Superior temporal gyrus (tissue), 1 donor: ENCODE measurements at regions not wholly inside any gene's neighbourhood (a gene's known extent, or its start where the extent isn't known, plus 50 kb on each side); places are given as distances from the start of the nearest gene placed in this dataset.

Experiments
- DNase-seq: peaks from one replicate; pipeline ENCODE4 v3.0.0-alpha.2; 2016; ENCODE audit errors: extremely low spot score

DNA sequence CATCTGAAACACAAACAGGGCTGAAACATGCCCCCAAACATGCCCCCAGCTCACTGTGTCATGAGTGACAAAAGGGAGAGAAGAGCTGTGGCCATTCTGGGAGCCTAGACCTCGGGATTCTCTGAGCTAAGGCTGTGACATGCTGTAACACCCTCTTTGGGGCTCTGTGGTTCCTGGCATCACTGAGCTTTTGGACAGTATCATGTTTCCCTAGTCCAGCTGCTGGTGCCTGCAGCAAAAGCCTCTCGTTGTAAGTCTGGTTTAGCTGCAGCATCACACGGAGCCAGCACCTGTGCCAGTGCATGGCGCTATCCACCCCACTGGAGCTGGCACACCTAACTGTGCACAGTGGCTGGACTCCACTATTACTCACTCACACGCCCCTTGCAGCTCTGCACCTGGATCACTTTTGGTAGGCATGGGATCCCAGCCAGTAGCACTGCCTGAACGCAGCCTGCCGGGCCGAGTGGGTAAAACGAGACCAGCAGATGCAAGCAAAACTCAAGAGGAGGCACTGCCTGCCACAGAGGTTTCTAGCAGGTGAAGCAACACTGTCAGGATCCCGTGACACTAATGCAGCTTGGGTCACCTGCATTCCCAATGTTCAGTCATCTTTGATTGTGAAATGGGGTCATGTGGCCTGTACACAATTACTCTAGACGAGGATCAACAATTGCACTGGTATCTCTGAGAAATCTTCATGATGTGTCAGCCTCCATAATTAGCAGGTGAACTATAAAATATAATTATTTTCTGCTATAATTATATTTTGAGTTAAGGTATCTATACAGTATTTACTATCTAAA, 547.2 kb downstream of the ZNF804A start:
- no peak for DNase-seq

DNA sequence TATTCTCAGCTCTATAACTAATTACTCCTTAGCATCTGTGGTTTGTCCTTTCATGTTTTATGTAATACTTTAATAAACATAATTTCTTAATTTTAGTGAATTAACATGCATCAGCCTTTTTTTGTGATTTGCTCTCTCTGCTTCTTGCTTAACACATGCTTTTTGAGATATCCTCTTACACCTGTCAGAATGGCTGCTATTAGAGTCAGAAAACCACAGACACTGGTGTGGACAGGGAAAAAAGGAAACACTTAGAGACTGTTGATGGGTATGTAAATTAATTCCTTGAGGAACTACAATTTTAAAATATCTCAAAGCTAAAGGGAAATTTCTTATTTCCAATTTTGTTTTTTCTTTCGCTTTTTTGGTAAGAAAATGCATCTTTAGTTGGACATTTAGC, 549.0 kb downstream of the ZNF804A start:
- DNase-seq = no peak

GRCh38 chr2:185152186-185152585, 553.9 kb downstream of the ZNF804A start:
- no peak for DNase-seq

DNA sequence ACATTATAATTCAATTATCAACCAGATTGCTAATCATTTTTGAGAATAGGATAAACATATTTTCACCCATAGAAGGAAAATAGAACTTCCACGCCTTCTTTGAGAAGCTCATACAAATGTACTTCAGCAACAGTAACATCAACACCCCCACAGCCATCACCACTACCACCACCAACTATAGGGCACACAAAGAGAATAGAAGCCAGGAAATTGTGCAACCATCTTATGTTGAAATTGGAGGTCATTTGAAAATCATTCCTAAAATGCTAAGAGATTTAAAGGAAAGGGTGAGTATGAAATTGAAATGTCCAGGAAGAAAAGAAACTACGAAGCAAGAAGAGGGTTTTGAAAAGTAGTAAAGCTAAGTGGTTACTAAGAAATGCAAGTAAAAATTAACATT, 563.4 kb downstream of the ZNF804A start:
- DNase-seq = no peak

GRCh38 chr2:185174353-185174752, 564.3 kb upstream of the FSIP2 start:
- DNase-seq = no peak

DNA sequence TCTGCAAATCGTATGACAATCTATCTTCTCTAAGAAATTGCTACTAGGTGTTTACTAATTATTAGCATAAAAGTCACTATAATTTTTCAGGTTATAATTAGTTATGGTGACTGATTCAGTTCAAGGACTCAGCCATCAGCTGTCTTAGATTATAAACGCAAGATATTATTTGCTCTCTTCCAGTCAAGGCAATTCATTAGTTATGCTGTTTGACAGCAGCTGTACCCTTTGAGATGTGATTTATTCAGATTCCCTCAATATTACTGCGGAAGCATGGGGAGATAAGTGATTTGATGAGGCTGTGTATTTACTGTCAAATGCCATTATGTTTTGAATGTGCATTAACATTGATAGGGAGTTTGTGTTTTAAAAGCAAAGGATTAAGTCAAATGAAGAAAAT, 558.9 kb upstream of the FSIP2 start:
- no peak for DNase-seq

DNA sequence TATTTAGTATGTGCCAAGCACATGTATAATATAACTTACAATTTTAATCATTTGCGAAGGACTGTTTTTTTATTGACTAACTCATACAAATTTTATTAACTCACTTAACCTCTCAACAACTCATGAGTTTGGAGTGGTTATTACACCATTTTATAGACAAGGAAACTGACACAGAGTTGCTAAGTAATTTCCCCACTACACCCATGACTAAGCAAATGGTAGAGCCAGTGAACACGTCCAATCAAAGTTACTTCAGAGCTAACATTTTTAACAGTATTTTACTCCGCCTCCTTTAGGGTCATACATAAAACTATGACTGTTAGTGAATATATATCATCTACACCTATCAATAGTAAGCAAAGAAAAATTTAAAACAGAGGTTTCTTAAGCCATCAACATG, 556.7 kb upstream of the FSIP2 start:
- no peak for DNase-seq

DNA sequence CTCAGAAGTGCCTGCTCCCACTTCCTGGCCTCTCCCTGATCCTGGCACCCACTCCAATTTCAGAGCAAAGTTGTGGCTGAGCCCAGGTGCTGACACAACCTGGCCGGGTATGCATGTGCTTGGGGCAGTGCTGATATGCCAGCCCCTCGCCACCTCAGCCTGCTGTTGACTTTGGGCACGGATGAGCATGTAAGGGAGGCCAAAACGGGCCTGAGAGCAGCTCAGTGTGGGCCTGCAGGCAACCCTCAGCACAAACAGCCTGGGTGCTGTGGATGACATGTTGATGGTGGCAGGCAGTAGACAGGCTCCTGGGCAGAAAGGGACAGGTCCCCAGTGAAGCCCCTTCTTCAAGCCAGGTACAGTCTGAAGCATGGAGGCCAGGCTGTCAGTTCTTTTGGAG, 553.6 kb upstream of the FSIP2 start:
- no peak for DNase-seq

DNA sequence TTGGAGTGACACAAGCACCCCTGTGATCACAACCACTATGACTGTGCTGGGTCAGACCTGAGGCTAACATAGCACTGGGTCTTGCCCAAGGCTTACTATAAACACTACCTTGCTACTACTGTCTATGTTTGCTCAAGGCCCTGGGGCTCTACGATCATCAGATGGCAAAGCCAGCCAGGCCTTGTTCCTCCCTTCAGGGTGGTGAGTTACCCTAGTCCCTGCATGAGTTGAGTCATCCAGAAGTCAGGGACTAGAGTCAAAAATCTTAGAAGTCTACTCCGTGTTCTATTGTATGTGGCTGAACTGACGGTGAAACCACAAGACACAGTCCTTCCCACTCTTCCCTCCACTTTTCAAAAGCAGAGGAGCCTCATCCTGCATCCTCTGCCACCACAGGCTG, 551.2 kb upstream of the FSIP2 start:
- DNase-seq = no peak

- no peak for DNase-seq
Observed at GRCh38 chr2:185188656-185189055, 549.9 kb upstream of the FSIP2 start.

DNA sequence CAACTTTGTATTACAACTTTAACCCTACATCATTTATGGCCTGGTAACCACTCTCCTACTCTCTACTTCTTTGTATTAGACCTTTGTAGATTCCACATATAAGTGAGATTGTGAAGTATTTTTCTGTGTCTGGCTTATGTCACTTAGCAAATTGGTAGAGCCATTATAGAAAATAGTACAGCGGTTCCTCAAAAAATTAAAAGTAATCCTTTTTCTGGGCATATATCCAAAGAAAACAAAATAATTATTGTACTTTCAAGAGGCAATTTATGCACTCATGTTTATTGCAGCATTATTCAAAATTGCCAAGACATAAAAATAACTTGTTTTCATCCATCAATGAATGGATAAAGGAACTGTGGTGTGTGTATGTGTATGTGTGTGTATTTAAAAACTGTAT, 537.5 kb upstream of the FSIP2 start:
- DNase-seq = no peak

GRCh38 chr2:185202381-185202780, 536.2 kb upstream of the FSIP2 start:
- no peak for DNase-seq

GRCh38 chr2:185202945-185203528, 535.6 kb upstream of the FSIP2 start:
- no peak for DNase-seq

- peak; percentile 32 for DNase-seq
Observed at GRCh38 chr2:185208261-185208660, 530.3 kb upstream of the FSIP2 start.

- no peak for DNase-seq
Observed at GRCh38 chr2:185215497-185215896, 523.1 kb upstream of the FSIP2 start.

DNA sequence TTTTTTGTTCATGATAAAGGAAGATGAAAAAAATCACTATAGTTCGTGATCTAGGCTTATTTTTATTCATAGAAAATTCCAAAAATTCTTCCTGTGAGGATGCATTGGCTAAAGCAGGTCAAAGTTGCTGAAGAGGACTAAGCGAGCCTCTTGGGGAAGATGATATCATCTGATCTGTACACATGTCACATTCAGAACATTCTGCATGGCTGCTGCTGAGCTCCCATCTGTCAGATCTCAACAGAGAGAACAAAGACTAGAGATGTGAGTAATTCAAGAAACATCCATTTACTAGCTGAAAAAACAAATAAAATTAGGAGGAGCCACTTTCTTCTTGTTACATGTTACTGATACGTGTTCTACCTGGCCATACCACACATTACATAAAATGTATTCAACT, 518.6 kb upstream of the FSIP2 start:
- no peak for DNase-seq

- no peak for DNase-seq
Observed at GRCh38 chr2:185222311-185222710, 516.3 kb upstream of the FSIP2 start.

DNA sequence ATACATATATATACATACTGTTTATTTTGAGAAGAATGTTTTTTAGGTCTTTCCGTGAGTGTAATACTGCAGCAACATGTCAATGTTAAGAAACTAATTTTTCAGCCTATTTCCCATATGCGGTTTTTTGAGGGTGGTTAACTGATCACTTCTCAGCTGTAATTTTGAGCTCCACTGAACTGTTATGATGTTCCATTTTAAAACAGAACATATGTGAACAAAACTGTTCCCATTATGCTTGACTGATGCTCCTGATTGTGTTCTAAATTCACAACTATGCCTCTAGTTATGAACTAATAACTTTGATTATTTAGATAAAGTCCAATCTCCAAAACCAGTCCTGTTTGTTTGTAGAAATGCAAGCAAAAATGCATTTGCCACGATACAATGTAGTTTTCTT, 511.2 kb upstream of the FSIP2 start:
- DNase-seq = no peak

DNA sequence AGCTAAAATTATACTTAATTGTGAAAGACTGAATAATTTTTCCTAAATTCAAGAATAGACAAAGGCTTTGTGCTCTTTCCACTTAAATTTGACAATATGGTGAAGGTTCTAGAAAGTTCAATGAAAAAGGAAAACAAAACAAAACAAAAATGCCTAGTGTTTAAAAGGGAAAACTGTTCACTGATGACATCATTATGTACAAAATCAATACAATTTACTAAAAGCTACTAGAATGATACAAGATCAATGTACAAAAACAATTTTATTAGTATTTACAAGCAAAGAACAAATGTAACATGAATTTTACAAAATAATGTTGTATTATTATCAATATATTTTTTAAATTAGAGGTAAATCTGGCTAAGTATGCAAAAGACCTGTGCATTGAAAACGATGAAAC, 499.1 kb upstream of the FSIP2 start:
- DNase-seq = no peak

- DNase-seq = no peak
Observed at GRCh38 chr2:185240796-185241195, 497.8 kb upstream of the FSIP2 start.

DNA sequence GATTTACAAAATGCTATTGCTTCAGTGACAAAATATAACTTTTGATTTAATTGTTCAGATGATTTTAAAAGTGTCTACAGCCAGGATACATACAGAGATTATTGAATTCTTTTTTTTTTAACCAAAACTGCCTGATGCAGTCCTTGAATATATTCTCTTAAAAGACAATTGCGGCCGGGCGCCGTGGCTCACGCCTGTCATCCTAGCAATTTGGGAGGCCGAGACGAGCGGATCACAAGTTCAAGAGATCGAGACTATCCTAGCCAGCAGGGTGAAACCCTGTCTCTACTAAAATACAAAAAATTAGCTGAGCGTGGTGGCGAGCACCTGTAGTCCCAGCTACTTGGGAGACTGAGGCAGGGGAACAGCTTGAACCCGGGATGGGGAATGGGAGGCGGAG, 497.0 kb upstream of the FSIP2 start:
- DNase-seq = no peak

DNA sequence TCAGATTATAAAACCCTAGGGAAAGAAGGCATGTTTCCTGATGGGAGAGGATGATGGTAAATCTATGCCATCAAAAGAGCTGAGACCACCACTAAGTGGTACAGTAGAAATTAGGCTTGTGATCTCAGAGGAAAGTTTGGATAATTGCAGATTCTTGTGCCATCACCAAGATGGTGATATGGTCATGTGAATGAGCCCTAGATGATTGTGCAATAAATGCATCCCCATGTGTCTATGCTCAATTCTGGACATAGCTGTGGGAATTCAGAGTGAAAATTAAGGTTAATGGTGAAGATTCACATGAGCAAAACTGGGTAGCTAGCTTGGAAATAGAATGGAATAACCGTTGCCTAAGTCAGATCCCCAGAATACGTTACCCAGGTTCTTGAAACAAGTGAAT, 496.1 kb upstream of the FSIP2 start:
- no peak for DNase-seq

DNA sequence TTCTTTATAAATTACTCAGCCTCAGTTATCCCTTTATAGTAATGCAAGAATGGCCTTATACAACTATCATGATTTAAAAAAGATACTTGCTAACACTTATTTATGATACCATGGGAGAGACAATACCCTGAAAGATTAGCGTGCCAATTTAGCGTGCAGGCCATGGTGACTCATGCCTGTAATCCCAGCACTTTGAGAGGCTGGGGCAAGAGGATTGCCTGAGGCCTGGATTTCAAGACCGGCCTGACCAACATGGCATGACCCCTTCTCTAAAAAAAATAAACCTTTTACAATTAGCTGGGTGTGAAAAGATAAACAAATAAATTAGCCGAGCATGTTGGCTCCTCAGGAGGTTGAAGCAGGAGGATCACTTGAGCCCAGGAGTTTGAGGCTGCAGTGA, 493.4 kb upstream of the FSIP2 start:
- DNase-seq = no peak

- no peak for DNase-seq
Observed at GRCh38 chr2:185245806-185246205, 492.8 kb upstream of the FSIP2 start.
